Putamen (tissue), 1 donor: ENCODE measurements at regions not wholly inside any gene's neighbourhood (a gene's known extent, or its start where the extent isn't known, plus 50 kb on each side); places are given as distances from the start of the nearest gene placed in this dataset.

ENCODE experiments used
- DNase-seq: peaks from one replicate; pipeline ENCODE4 v3.0.0-alpha.2; 2016; ENCODE audit warnings: low spot score

- no peak for DNase-seq
Measured at GRCh38 chr16:9687737-9688319, 494.4 kb downstream of the GRIN2A start.

- no peak for DNase-seq
Measured at GRCh38 chr16:9689597-9689996, 492.6 kb downstream of the GRIN2A start.

- DNase-seq: no peak
Measured at GRCh38 chr16:9695152-9695551, 487.1 kb downstream of the GRIN2A start.
